Activated CD8-positive, alpha-beta memory T cell treated with anti-CD3 and anti-CD28 coated beads, Interleukin-2, amount 50 U/mL, for 24 hours (primary cell): ENCODE measurements at regions not wholly inside any gene's neighbourhood (a gene's known extent, or its start where the extent isn't known, plus 50 kb on each side); places are given as distances from the start of the nearest gene placed in this dataset.
"Not testable (repeated sequence)": the region's sequence is repeated elsewhere in the genome, so short reads cannot be mapped to it uniquely, and the experiment has no call there.

Experiments
- DNase-seq: peaks from one replicate; pipeline ENCODE4 v3.0.0-alpha.2; 2020; ENCODE audit errors: extremely low read depth

GRCh38 chr10:129063877-129064276 is 403.2 kb upstream of the MGMT start:
- DNase-seq: no peak

- not testable (repeated sequence) for DNase-seq
These were observed 400.5 kb upstream of the MGMT start for GRCh38 chr10:129066529-129066928.

DNA sequence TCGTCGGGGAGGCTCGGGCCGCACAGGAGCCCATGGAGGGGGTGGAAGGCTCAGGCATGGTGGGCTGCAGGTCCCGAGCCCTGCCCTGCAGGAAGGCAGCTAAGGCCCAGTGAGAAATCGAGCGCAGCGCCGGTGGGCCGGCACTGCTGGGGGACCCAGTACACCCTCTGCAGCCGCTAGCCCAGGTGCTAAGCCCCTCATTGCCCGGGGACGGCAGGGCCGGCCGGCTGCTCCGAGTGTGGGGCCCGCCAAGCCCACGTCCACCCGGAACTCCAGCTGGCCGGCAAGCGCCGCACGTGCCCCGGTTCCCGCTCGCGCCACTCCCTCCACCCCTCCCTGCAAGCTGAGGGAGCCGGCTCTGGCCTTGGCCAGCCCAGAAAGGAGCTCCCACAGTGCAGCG is 395.6 kb upstream of the MGMT start:
- DNase-seq: not testable (repeated sequence)

DNA sequence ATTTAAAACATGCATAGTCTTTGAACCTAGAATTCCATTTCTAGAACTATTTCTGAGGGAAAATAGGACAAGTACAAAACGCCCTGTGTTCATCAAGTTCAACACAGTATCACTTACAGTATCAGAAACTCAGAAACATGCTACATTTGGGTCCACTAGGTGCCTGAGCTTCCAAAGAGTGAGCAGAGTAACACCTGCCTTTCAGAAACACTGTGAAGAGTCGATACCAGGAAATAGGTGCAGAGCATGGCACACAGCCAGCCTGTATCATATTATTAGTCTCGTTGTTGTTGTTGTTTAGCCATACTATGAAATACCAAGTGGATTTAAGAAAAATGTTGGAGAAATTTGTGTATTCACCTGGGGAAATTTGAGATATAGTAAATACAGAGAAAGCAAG is 392.1 kb upstream of the MGMT start:
- DNase-seq: no peak

DNA sequence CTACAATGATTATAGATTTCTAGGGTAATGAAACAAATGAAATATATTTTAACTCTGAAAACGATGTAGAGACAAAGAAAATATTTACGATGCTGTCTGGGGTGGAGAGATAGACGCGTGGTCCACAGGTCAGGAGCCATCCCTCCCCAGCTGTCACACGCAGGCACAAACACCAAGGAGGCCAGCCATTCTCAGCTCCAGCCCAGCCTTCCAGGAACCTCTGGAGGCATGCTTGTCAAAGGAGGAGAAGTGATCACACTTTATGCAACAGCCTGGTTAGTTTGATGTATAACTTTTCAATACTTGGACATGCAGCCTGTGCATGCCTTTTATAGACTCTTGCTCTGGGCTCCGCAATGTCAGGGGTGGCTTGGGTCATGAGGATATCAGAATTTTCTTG is 391.5 kb upstream of the MGMT start:
- DNase-seq: no peak

DNA sequence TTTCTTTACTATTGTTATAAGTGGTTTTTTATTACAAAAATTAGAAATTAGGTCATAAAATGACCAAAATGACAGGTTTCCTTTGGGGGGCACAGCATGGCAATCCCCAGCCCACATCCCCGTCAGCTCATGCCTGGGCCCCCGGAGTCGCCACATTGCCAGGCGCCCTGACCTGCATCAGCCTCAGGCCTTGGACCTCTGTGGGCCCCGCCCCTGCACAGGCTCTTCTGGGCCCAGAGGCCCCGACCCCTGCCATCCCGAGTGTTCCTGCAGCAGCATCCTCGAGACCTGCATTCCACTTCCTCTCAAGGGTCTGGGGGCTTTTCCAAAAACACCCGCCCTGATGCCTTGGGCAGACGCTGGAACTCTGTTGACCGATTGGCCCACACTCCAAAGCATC is 391.1 kb upstream of the MGMT start:
- no peak for DNase-seq

GRCh38 chr10:129078346-129078745 is 388.7 kb upstream of the MGMT start:
- no peak for DNase-seq

DNA sequence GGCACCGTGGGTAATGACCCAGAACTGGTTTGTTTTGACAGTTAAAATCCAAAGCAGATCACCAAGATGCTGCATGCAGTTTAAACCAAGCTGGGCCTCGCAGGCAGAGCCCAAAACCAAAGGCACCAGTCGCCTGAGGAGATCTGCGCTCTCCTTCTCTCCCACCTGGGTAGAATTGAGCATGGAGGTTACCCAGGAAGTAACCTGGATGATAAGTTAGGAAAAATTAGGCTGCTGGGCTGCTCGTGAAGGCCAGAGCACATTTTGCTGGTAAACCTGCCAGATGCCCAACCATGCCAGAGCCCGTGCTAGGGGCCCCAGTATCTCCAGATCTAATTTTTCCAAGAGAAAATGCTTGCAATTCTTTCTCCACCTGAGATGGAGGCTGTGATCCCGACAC is 388.3 kb upstream of the MGMT start:
- DNase-seq: no peak

DNA sequence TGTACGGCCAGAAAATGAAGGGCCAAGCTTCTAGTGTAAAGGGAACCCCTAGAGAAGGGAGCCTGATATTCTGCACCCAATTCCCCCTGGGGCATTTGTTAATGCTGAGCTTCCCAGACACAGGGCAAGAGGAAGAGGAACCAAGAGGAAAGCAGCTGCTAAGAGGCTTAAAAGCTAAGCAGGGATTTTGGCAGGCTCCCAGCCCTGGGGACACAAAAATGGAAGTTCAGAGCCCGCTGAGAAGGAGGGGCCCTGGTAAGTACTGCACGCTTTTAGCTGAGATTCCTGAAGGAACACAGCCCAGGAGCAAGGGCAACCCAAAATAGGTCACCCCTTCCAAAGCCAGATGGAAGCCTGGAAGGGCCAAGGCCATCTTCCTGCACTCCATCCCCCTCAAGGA is 387.3 kb upstream of the MGMT start:
- DNase-seq: no peak

DNA sequence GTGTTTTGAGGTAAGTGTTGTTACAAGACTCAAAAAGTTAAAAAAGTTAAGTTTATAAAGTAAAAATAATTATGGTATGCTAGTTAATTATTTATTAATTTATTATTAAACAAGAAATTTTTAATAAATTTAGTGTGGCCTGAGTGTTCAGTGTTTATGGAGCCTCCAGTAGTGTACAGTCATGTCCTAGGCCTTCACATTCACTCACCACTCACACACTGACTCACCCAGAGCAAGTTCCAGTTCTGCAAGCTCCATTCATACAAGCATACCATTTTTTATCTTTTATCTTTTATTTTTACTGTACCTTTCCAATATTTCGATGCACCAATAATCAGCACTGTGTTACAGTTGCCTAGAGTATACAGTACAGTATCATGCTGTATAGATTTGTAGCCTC is 381.2 kb upstream of the MGMT start:
- no peak for DNase-seq

DNA sequence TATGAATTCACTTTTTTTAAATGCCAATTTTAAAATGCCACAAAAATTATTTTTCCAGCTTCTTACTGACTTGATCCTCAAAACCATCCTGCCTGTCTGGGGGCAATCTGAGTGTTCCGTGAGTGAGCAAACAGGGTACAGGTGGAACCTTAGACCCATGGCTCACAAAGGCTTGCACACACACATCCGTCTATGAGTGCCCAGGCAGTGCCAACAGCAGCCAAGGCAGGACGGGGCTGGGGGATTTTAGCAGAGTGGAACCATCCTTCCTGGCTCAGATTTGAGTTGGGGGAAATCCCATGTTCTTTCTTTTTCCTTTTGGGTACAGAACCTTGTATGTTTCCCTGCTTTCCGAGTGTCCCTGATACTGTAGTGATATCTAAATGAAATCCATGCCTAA is 377.7 kb upstream of the MGMT start:
- no peak for DNase-seq

- DNase-seq: no peak
These were observed 376.9 kb upstream of the MGMT start for GRCh38 chr10:129090165-129090564.

- no peak for DNase-seq
These were observed 376.2 kb upstream of the MGMT start for GRCh38 chr10:129090618-129091366.

DNA sequence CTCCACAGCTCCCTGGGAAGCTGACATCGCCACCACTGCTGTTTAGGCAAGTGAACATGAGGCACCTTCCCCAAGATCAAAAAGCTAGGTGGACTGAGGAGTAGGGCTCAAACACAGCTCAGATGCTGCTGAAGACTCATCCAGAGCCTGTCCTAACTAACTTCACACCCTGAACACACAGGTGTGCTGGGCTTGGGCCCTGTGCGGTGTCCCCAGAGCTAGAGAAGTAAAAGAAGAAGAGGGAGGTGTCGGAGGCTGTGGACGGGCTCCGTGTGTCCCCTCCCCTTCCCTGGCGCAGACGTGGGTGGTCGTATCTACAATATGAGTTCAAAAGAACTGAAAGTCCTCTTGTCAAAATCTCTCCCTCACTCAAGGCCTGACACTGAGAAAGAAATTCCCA is 373.4 kb upstream of the MGMT start:
- no peak for DNase-seq

- DNase-seq: no peak
These were observed 372.8 kb upstream of the MGMT start for GRCh38 chr10:129094233-129094632.

GRCh38 chr10:129094861-129095260 is 372.2 kb upstream of the MGMT start:
- DNase-seq: no peak

- no peak for DNase-seq
These were observed 371.4 kb upstream of the MGMT start for GRCh38 chr10:129095680-129096064.

DNA sequence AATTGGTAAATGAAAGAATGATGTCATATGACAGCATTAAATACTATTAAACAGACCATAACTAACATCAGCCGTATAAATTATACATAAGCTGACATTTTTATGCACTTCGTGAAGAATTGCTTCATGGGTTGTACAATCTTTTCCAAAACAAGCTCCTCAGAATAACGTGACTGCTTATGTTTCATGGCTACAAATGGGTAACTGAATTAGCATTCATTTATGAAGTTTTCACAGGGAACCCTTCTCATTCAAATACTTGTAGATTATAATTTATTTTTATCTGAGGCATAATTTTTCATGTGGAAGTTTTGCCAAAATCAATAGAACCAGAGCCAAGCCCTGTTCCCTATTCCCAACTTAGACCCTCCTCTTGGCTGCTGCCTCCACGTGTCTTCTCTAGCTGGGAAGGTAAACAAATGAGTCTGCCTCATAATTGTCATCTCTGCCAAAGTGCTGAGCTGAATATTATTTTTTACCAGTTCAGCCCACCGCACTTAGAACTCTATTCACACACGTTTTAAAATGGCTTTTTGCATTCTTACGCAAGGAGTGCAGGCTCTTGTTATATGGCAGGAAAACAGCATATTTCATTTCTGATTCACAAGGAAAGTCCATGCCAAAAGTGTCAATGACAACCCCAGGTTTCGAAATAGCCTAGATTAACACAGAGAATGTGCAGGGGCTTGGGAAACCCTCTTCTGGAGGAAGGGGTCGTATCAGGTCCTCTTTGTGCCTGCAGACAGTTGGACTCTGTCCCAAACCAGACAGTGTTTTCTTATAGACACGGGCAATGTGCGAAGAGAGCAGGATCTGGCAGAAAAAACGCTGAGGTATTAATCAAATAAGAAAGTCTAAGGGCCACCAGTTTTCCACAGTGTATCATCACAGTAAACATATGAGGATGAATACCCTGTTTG is 370.7 kb upstream of the MGMT start:
- no peak for DNase-seq

DNA sequence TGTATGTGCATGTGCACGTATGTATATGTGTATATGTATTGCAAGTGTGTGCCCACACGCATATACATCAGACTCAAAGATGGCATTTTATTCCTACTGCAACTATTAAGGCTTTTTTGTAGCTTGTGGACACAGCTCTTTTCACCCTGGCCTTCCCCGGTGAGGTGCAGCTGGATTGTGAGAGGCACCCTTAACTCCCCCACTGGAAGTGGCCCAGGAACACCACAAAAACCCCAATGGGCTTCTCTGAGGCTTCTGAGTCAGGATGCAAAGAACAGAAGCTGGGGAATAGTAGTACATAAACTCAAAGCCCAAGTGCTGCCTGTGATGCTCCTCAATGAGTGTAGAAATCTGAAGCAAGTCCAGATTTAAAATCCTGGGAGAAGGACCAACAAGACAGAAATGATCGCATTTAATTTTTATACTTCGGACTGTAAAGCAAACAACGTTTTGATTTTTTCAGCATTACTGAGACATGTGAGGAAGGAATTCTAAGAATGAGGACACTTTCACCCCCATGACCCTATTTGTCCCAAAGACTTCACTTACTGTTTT is 369.2 kb upstream of the MGMT start:
- DNase-seq: no peak

DNA sequence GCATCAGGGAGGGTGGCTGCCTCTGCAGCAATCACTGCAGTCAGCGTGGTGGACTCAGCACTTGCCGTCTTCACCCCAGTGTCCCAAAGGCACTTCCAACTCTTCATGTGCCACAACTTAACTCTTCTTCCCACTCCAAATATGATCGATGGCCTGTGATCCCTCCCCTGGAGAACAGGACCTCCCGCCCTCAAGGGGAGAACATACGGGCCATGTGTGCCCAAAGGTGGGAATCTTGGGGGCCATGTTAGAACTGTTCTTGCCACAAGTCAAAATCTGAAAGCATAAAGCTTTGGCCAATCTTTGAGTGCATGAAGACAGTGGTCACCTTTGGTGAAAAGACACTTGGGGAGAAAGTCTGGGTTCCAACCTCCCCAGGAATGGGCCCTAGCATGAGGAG is 368.5 kb upstream of the MGMT start:
- no peak for DNase-seq

DNA sequence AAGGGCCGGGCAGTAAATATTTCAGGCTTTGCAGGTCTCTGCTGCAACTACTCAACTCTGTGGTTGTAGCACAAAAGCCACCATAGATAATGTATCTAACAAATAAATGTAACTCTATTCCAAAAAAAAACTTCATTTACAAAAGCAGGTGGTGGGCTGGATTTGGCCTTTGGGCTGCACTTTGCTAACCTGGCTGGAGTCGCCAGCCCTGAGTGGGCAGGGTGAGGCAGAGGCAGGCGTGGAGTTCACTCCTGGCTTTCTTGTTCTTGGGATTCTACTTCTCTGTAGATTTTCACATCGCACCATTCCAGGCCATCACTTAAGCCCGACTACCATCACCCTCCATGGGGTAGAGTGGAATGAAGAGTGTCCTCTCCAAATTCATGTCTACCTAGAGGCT is 367.6 kb upstream of the MGMT start:
- DNase-seq: no peak

- no peak for DNase-seq
These were observed 367.0 kb upstream of the MGMT start for GRCh38 chr10:129099992-129100391.
